ENCODE measurements at regions not wholly inside any gene's neighbourhood (a gene's known extent, or its start where the extent isn't known, plus 50 kb on each side); places are given as distances from the start of the nearest gene placed in this dataset.

DNA sequence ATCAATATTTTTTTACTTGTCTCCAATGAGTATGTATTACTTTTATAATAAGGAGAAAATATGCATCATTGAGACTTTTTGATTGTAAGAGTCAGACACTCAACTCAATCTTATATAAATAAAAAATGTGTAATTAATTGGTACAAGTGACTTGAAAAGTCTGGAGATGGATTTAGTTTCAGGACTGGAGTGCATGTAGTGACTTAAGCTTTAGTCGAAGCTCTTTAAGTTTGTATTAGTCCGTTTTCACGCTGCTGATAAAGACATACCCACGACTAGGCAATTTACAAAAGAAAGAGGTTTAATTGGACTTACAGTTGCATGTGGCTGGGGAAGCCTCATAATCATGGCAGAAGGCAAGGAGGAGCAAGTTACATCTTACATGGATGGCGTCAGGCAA, 60.7 kb upstream of the NKD1 start:
- TF ChIP-seq POLR2A (IDR thresholded peaks at IDR 0.05) (no peak), CTCF (IDR thresholded peaks at IDR 0.05) (no peak), POLR2AphosphoS5 (IDR thresholded peaks at IDR 0.05) (no peak)
